DMS114 treated with DMSO at 0.1 percent for 48 hours (cell line): ENCODE measurements at regions not wholly inside any gene's neighbourhood (a gene's known extent, or its start where the extent isn't known, plus 50 kb on each side); places are given as distances from the start of the nearest gene placed in this dataset.
"Not testable (repeated sequence)": the region's sequence is repeated elsewhere in the genome, so short reads cannot be mapped to it uniquely, and the experiment has no call there.

ENCODE experiments used
- DNase-seq: peaks from one replicate; lab custom pipeline; 2025; ENCODE audit not compliant: unreplicated experiment; lab: John Stamatoyannopoulos, UW

GRCh38 chr7:84941936-84942335, 244.9 kb downstream of the SEMA3D start:
- no peak for DNase-seq

DNA sequence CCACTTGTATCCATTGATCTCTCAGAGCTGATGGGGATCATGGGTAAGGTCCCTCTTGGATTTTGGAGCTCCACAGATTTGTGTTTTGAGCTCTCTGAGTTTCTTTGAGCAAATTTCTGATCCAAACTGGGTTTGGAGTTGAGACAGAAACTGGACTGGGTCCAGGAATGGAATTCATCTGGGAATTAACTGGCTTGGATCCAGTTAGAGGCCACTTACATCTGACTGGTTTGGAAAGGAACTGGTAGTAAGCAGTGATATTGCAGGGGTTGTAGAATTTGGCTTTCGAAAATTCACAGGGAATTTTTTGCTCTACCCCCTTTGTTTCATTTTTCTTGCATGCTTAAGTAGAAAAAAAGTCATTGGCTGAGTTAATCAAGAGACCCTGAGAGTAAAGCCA, 245.6 kb downstream of the SEMA3D start:
- no peak for DNase-seq

GRCh38 chr7:84939888-84940287, 247.0 kb downstream of the SEMA3D start:
- no peak for DNase-seq

GRCh38 chr7:84939442-84939841, 247.4 kb downstream of the SEMA3D start:
- DNase-seq: no peak

GRCh38 chr7:84924353-84924752, 262.5 kb downstream of the SEMA3D start:
- no peak for DNase-seq

DNA sequence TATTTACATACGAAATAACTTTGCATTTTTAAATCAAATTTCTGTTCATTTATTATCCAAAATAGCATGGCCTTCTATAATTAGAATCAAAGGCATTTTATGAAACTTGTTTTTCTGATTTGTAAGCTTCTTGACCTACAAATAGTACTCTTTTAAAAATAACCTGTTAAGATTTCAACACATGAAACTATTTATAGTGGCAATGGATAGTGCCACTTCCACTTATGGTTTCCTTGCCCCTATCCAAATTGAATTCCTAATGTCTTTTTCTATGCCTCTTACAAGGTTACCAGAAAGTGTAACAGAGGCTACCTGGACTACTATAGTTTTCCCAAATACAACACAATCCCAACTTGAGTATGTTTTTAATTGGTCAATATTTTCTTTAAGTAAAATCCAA, 263.5 kb downstream of the SEMA3D start:
- DNase-seq: no peak

DNA sequence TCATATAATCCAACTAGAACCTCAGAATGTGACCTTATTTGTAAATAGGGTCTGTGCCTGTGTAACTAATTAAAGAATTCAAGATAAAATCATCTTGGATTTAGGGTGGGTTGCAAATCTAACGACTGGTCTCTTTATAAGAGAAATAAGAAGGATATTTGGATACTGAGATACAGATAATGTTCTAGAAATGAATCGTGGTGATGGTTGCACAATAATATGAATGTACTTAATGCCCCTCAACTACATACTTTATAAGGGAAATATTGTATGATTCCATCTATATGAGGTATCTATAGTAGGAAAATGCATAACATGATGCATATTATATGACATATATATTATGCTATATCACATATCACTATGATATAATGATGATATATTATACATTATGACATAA, 265.7 kb downstream of the SEMA3D start:
- no peak for DNase-seq

- DNase-seq: not testable (repeated sequence)
Observed at GRCh38 chr7:84916973-84917372, 269.9 kb downstream of the SEMA3D start.

DNA sequence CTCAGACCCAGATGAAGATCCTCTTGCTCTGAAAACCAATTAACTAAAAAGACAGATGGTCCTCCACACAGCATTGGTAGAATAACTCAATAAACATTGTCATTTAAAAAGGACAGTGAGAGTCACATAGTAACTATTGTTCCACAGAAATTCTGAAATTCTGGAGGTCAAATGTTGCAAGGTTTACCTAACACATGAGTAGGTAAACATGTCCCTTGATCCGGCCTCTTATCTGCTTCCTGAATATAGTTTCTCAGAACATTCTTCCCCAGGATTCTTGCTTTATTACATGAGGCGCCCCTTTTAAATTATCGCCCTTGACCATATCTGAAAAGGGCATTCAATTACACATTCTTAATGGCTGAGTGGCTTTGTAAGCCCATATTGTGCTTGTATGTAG, 270.7 kb downstream of the SEMA3D start:
- DNase-seq: no peak

DNA sequence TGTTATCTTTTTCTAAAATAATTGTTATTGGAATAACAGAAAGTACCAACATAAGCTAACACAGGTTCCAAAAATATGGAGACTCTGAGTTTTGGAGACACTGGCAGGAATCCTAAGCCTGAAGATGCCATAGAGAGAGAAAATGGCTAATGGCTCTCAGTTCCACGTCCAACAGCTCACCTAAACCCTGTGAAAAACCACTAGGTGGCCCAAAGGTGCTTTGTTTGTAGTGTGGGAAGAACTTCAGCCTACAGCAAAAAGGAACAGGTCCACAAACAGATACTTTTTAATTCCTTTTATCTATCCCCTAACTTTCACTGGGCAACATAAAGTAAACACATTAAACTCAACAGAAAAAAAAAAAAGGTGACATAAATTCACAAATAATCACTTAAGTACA, 272.3 kb downstream of the SEMA3D start:
- no peak for DNase-seq

GRCh38 chr7:84913731-84914130, 273.1 kb downstream of the SEMA3D start:
- no peak for DNase-seq

- DNase-seq: no peak
Observed at GRCh38 chr7:84912993-84913635, 273.7 kb downstream of the SEMA3D start.

DNA sequence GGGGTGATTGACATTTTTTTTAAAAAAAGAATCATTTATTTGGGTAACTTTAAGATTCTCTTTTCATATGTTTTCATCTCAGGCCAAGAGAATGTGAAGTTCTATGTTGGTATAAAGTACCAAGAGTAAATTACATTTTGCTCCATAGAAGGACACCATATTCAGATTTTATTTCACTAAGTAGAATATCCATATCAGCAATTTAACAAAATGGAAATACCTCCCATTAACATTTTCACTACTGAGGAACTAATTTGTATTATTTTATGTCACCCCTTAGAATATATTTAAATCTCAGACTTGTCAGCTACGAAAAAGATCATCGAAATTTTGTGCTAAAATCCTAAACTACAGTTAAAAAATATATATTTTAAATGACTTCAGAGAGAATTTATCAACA, 274.3 kb downstream of the SEMA3D start:
- DNase-seq: no peak

- no peak for DNase-seq
Observed at GRCh38 chr7:84912018-84912417, 274.8 kb downstream of the SEMA3D start.

DNA sequence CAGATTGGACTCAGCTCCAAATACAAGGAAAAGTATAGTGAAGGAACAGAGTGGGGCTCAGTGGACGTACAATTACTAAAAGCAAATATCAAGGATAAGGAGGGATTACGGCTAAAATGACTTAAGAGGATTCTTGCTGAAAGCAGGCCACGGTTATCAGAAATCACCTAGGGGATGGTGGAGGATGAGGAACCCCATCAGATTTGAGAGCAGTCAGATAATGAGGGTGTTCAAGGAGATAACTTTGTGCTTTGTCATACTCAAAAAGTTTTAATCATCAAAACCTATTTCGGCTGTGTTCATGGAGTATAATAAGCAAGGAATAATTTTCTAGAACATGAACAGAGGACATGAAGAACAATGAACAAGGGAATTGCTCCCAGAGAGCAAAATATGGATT, 275.8 kb downstream of the SEMA3D start:
- DNase-seq: no peak

DNA sequence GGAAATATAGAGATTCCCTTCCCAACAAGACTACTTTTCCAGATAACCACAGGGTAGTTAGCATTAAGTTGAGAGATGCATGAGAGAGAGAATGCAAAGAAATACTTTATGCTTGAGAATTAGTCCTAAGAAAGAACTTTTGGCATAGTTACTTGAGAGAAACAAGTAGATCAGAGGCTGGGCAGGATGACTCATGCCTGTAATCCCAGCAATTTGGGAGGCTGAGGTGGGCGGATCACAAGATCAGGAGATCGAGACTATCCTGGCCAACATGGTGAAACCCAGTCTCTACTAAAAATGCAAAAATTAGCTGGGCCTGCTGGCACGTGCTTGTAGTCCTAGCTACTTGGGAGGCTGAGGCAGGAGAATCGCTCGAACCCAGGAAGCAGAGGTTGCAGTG, 276.5 kb downstream of the SEMA3D start:
- not testable (repeated sequence) for DNase-seq

DNA sequence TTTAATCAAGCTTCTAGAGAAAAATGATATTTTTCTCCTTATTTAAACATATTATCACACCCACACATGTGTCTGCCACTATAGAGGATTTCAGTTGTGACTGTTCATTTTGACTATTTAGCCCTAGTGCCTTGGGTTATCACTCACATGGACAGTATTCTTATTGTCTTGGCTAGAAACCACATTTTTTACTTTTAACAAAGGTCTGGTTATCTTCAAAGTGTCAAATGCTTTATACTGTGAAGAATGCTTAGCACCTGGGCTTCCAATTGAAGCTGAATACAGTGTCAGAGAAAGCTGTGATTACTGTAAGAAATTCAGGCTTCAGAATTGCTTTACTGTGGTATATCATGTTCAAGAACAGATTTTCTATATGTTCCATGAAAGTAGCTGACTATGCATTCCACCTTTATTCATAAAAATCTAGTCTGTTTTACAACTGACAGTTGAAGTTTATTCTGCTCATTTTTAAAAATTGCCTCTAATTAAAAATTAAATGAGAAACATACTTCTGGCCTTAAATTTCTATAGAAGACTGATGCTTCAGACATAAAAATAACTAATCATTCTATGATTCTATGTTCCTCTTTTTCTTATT, 278.6 kb downstream of the SEMA3D start:
- DNase-seq: no peak

- no peak for DNase-seq
Observed at GRCh38 chr7:84906889-84907288, 280.0 kb downstream of the SEMA3D start.

GRCh38 chr7:84904561-84904960, 282.3 kb downstream of the SEMA3D start:
- no peak for DNase-seq

DNA sequence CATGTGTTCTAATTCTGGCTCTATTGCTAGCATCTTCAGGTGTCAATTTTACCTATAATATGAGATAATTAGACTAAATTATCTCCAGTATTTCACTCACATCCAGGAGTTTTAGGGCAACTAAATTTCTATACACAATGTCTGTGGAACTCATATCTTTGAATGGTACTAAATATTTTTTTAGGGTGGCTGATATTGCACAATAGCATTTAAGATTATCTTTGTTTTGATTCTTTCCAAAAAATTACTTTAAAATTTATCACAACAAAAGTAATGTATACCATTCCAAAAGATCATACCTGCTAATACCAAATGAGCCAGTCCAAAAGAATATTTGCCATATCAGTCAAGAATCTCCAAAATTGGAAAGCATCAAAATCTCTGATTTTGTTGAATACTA, 285.5 kb downstream of the SEMA3D start:
- no peak for DNase-seq

GRCh38 chr7:84900215-84900614, 286.6 kb downstream of the SEMA3D start:
- no peak for DNase-seq

DNA sequence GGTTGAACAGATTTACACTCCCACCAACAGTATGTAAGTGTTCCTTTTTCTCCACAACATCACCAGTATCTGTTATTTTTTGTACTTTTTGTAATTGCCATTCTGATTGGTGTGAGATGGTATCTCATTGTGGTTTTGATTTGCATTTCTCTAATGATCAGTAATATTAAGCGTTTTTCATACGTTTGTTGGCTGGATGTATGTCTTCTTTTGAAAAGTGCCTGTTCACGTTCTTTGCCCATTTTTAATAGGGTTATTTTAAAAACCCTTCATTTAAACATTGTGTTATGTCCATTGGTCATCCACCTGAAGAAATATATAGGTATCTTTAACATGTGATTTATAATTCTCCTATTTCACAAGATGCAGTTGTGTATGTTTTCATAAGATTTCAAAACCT, 291.3 kb downstream of the SEMA3D start:
- DNase-seq: no peak

DNA sequence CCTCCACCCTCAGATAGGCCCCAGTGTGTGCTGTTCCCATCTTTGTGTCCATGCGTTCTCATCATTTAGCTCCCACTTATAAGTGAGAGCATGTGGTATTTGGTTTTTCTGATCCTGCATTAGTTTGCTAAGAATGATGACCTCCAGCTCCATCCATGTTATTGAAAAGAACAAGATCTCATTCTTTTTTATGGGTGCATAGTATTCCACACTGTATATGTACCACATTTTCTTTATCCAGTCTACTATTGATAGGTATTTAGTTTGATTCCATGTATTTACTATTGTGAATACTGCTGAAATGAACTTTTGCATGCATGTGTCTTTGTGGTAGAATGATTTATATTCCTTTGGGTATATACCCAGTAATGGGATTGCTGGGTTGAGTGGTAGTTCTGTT, 303.3 kb downstream of the SEMA3D start:
- DNase-seq: not testable (repeated sequence)
